ENCODE measurements at regions not wholly inside any gene's neighbourhood (a gene's known extent, or its start where the extent isn't known, plus 50 kb on each side); places are given as distances from the start of the nearest gene placed in this dataset.

GRCh38 chr2:6641956-6642355 is 223.8 kb downstream of the CMPK2 start:
- no peak for DNase-seq (ENCODE audit: low spot score)
- in situ Hi-C loops (cut with HindIII; ENCODE audit: low sequenced_read_pairs) = no loop called here

- no peak for DNase-seq (ENCODE audit: low spot score)
- in situ Hi-C loops (cut with HindIII; ENCODE audit: low sequenced_read_pairs) = no loop called here
Measured at GRCh38 chr2:6644261-6644660, 221.4 kb downstream of the CMPK2 start.

DNA sequence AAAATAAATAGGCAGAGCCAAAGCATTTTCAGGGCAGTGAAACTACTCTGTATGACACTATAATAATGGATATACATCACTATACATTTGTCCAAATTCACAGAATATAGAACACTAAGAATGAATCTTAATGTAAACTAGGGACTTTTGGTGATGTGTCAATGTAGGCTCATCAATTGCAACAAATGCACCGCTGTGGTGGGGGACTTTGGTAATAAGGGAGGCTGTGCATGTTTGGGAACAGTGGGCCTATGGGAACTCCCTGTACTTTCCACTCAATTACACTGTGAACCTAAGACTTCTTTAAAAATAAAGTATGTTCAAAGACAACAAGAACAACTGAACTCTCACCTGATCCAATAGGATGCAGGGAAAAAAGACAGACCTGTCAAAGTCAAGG is 220.7 kb downstream of the CMPK2 start:
- no peak for DNase-seq (ENCODE audit: low spot score)

GRCh38 chr2:6645672-6646071 is 220.0 kb downstream of the CMPK2 start:
- in situ Hi-C loops (cut with HindIII; ENCODE audit: low sequenced_read_pairs) = no loop called here
- DNase-seq (ENCODE audit: low spot score) = no peak

More for the DNA sequence above, 220.7 kb downstream of the CMPK2 start:
- in situ Hi-C loops (cut with HindIII; ENCODE audit: low sequenced_read_pairs) = no loop called here

GRCh38 chr2:6647046-6647445 is 218.7 kb downstream of the CMPK2 start:
- no peak for DNase-seq (ENCODE audit: low spot score)
- in situ Hi-C loops (cut with HindIII; ENCODE audit: low sequenced_read_pairs) = no loop called here

- in situ Hi-C loops (cut with HindIII; ENCODE audit: low sequenced_read_pairs) = no loop called here
- peak; percentile 6 for DNase-seq (ENCODE audit: low spot score)
Measured at GRCh38 chr2:6648596-6649247, 217.0 kb downstream of the CMPK2 start.

DNA sequence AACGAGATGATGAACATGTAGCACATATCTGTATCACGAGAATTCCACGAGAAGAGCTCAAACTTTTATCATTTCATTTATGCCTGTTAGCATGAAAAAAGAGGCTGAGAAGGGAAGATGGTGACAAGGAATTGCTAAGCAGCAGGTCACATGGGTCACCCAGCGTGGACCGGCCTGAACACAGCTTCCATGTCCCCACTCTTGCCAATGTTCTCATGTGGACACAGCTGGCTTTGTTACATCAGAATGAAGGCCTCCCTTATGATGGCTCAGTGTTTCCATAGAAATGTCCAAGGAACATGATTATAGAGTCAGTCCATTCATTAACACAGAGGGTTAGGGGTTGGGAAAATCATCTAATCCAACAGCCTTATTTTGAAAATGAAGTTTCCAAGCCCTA is 215.4 kb downstream of the CMPK2 start:
- in situ Hi-C loops (cut with HindIII; ENCODE audit: low sequenced_read_pairs) = no loop called here
- DNase-seq (ENCODE audit: low spot score) = no peak

GRCh38 chr2:6652251-6652650 is 213.5 kb downstream of the CMPK2 start:
- no peak for DNase-seq (ENCODE audit: low spot score)

GRCh38 chr2:6653281-6653750 is 212.4 kb downstream of the CMPK2 start:
- in situ Hi-C loops (cut with HindIII; ENCODE audit: low sequenced_read_pairs) = no loop called here
- DNase-seq (ENCODE audit: low spot score) = no peak

More at GRCh38 chr2:6652251-6652650, 213.5 kb downstream of the CMPK2 start:
- in situ Hi-C loops (cut with HindIII; ENCODE audit: low sequenced_read_pairs) = no loop called here

DNA sequence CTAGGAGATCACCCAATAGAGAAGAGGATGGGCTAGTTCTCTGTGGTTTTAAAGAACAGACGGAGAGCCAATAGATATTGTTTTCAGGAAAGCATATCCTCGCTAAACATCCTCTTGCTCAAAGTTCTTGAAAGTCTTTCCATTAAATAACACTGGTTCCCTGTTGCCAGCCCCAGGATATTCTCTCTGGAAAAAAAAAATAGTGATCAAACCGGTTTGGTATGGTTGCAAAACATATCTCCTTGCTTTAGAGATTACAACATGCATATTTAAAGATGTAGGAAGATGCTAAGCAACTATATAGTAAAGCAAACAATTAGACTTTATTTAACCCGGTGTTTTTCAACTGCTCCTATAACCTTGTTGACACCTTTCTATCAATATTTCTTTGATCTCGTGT is 211.4 kb downstream of the CMPK2 start:
- no peak for DNase-seq (ENCODE audit: low spot score)
- in situ Hi-C loops (cut with HindIII; ENCODE audit: low sequenced_read_pairs) = no loop called here

GRCh38 chr2:6656633-6657032 is 209.1 kb downstream of the CMPK2 start:
- in situ Hi-C loops (cut with HindIII; ENCODE audit: low sequenced_read_pairs) = no loop called here
- DNase-seq (ENCODE audit: low spot score) = no peak

- in situ Hi-C loops (cut with HindIII; ENCODE audit: low sequenced_read_pairs) = no loop called here
- no peak for DNase-seq (ENCODE audit: low spot score)
Measured at GRCh38 chr2:6657136-6657535, 208.6 kb downstream of the CMPK2 start.

DNA sequence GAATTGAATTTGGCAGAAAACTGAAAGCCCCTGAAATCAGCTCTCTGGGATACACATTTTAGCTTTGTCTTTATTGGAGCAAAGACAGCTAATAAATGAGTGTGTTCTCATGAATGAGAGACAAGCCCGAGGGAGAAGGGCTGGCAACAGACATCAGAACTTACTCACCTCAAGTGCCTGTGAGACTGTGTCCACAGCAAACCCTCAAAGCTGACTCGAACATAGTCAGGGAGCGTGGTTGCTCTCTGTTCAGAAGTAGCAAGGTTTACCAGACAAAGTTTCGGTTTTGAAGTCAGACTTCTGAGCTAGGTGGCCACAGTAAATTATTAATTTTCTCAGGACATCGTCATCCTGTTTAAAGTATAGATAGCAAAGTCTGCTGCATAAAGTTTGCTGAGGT is 207.9 kb downstream of the CMPK2 start:
- no peak for DNase-seq (ENCODE audit: low spot score)
- in situ Hi-C loops (cut with HindIII; ENCODE audit: low sequenced_read_pairs) = no loop called here

DNA sequence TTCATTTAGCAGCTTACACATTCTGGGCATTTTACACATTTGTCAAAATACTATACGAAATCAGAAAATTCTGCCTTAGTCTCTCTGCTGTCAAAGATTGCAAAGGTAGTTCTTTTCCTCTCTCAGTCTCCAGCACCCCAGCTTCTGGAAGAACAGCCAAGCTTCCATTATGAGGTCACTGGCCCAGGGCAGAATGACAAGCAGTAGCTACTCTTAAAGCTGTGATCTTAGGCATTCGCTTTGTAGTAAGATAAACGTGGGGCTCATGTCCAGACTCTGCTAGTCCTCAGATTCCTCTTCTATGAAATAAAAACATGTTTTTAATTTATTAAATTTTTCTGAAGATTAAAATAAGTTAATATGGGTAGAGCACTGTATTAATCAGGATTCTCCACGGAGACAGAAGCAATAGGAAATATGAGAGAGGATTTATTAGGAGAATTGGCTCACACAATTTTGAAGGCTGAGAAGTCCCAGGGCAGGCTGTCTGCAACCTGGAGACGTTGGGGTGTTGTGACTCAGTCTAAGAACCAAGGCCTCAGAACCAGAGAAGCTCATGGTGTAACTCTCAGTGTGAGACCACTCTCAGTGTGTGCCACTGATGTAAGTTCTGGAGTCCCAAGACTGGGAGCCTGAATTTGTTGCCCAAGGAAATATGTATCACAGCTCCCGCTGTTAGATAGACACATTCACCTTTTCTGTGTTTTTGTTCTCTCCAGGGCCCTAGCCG is 201.2 kb downstream of the CMPK2 start:
- DNase-seq (ENCODE audit: low spot score) = no peak

DNA sequence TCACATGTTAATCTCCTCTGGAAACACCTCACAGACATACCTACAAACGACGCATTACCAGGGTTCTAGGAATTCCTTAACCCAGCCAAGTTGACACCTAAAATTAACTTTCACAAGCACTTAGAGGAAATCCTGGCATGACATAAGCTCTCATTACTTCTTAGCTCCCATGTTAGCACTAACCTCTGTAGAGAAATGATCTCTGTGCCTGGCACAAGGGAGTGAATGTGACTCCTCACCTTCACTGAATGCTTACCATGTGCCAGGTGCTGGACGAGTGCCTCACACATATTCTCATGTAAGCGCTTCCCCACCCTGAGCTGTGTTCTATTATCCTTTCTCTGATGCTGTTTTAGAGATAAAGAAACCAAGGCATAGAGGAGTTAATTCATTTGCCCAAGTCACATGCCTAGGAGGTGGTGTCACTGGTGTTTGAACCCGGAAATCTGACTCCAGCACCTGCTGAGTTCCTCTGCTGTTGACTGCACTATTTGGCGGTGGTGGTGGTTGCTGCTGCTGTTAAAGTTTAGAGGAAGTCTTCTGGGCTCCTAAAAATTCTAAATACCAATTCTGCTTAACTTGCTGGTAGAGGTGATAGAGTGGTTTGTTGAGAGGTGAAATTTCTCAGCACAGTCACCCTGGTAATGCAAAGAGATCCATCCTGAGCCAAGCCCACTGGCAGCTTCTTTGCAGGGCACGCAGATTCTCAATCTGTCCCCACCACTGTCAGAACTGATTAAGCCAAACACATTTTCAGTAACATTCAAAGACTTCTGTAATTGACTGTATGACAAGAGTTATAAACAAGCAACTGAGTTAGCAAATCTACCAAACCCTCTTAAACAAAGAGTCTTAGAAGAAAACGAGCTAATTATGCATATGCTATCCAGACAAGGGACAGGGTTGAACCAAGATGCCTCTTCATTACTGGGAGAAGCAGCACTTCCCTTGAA is 200.3 kb downstream of the CMPK2 start:
- DNase-seq (ENCODE audit: low spot score) = no peak
- in situ Hi-C loops (cut with HindIII; ENCODE audit: low sequenced_read_pairs) = no loop called here

More for the DNA sequence above, 201.2 kb downstream of the CMPK2 start:
- in situ Hi-C loops (cut with HindIII; ENCODE audit: low sequenced_read_pairs) = no loop called here

DNA sequence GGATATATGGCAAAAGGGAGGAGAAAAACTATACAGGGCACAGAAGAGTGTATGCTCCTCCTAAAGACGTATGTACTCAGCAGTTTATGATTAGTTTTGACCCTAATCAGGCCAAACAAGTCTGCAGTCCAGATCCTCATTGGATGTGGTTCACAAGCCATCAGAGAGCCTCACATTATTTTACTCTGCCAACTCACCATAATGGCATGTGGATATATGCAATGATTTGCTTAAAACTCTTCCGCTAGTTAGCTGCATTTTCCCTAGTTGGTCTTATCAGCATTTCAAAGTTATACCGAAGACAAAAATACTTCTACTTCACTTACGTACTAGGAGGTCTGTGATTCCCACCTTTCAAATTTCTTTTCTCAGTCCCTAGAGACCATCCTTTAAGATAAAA is 198.4 kb downstream of the CMPK2 start:
- in situ Hi-C loops (cut with HindIII; ENCODE audit: low sequenced_read_pairs) = no loop called here
- no peak for DNase-seq (ENCODE audit: low spot score)

- in situ Hi-C loops (cut with HindIII; ENCODE audit: low sequenced_read_pairs) = no loop called here
Measured at GRCh38 chr2:6671913-6672312, 193.8 kb downstream of the CMPK2 start.

GRCh38 chr2:6674381-6674780 is 191.3 kb downstream of the CMPK2 start:
- in situ Hi-C loops (cut with HindIII; ENCODE audit: low sequenced_read_pairs) = no loop called here
- no peak for DNase-seq (ENCODE audit: low spot score)

More at GRCh38 chr2:6671913-6672312, 193.8 kb downstream of the CMPK2 start:
- DNase-seq (ENCODE audit: low spot score) = no peak

DNA sequence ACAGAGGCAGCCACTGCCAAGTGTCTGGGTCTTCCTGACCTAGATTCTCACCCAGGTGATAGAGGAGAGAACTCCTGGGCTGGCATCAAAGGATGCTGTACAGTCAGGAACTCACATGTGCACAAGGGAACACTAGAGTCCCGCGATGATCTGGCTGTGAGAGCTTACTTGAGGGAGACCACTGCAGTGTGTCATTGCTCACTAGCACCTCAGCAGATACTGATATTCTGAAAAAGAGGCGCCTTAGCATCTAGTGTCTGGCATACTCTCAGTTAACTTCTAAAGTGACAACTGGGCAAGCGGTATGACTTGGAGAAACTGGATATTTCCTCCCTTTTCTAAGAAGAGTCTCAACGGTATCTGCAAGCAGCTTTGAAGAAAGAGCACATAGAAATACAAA is 189.9 kb downstream of the CMPK2 start:
- in situ Hi-C loops (cut with HindIII; ENCODE audit: low sequenced_read_pairs) = no loop called here
- DNase-seq (ENCODE audit: low spot score) = no peak

DNA sequence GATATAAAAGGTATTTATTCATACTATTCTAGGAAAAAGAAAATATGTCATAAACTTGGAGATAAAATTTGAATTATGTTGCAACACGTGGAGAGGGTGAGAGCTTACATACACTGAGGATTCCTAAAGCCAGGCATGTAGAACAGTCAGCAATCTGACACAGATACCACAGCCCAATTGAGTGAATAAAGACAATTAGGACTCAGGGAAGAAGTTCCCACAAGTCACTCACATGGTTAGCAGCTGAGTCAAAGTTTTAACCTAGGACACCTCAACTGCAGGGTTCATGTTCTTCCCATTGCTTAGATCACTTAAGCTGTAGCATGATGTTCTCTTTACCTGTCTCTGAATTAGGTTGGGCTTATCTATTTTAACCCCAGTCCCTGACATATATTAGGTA is 189.5 kb downstream of the CMPK2 start:
- DNase-seq (ENCODE audit: low spot score) = no peak
- in situ Hi-C loops (cut with HindIII; ENCODE audit: low sequenced_read_pairs) = no loop called here
